B cell (primary cell): ENCODE measurements at regions not wholly inside any gene's neighbourhood (a gene's known extent, or its start where the extent isn't known, plus 50 kb on each side); places are given as distances from the start of the nearest gene placed in this dataset.

Source experiments
- ATAC-seq: fragments of 200-7000 bp; cut with Tn5 transposase; one replicate; pipeline ENCODE4 v1.10.0; 2021; ENCODE audit warnings: low read depth, mild to moderate bottlenecking, moderate number of reproducible peaks, moderate library complexity
- CTCF ChIA-PET: fragments of 350-600 bp; sonication (Branson Sonifier 250); formaldehyde crosslinking; loops from one replicate; lab custom pipeline; 2021; ENCODE audit warnings: antibody characterized with exemption, inconsistent platforms; lab: Charles Lee
- POLR2A ChIA-PET: fragments of 350-600 bp; sonication (Branson Sonifier 250); formaldehyde crosslinking; loops from one replicate; lab custom pipeline; 2021; ENCODE audit warnings: antibody characterized with exemption; lab: Charles Lee
- DNase-seq: peaks from one replicate; pipeline ENCODE4 v3.0.0; 2013
- H2AFZ ChIP-seq: 2 replicates; pipeline ENCODE4 v1.6.1; 2012; ENCODE audit warnings: mild to moderate bottlenecking, low read depth, low read length; ENCODE audit not compliant: insufficient read depth, poor library complexity, severe bottlenecking
- H3K27ac ChIP-seq, 2 donors: 1 replicate in 1 of 2; 2 replicates in 1 of 2; pipeline ENCODE4 v1.5.1; 2012 to 2013; ENCODE audit warnings: low read length in 2 of 2, mild to moderate bottlenecking in 2 of 2, moderate library complexity in 1 of 2
- H3K27me3 ChIP-seq, 4 experiments: fragments of 200-600 bp in 1 of 4; sonication (generic) in 1 of 4; replicated peaks in 1 of 4; 1 replicate in 2 of 4; 2 replicates in 2 of 4; pipeline versions ENCODE4 v1.6.1 to v1.7.0; 2013 to 2016; ENCODE audit warnings: low read length in 3 of 4, mild to moderate bottlenecking in 2 of 4, mixed read lengths in 1 of 4, moderate library complexity in 1 of 4; ENCODE audit not compliant: insufficient read depth in 4 of 4, control insufficient read depth in 3 of 4; ENCODE audit errors: control extremely low read depth in 1 of 4
- H3K36me3 ChIP-seq, 2 experiments: replicated peaks in 1 of 2; 1 replicate in 1 of 2; 2 replicates in 1 of 2; pipeline versions ENCODE4 v1.6.1 to v1.7.1; 2013; ENCODE audit warnings: low read length in 1 of 2; ENCODE audit not compliant: insufficient read depth in 2 of 2, control insufficient read depth in 1 of 2; ENCODE audit errors: control extremely low read depth in 1 of 2, extremely low read depth in 1 of 2
- H3K4me1 ChIP-seq, 2 donors: fragments of 200-600 bp in 1 of 2; sonication (generic) in 1 of 2; 1 replicate in 1 of 2; 2 replicates in 1 of 2; pipeline versions ENCODE4 v1.5.1 to v1.6.1; 2013 to 2017; ENCODE audit warnings: low read length in 2 of 2; ENCODE audit not compliant: control insufficient read depth in 2 of 2, insufficient read depth in 2 of 2
- H3K4me2 ChIP-seq: replicated peaks from 2 replicates; pipeline ENCODE3; 2012; ENCODE audit warnings: mild to moderate bottlenecking, low read depth, low read length; ENCODE audit not compliant: poor library complexity, severe bottlenecking
- H3K4me3 ChIP-seq, 5 experiments: fragments of 200-600 bp in 1 of 5; sonication (generic) in 1 of 5; 1 replicate in 3 of 5; 2 replicates in 2 of 5; pipeline versions ENCODE4 v1.5.1 to v1.7.0; 2011 to 2016; ENCODE audit warnings: low read length in 4 of 5, mild to moderate bottlenecking in 4 of 5, low read depth in 2 of 5, control low read depth in 1 of 5, moderate library complexity in 1 of 5; ENCODE audit not compliant: insufficient read depth in 1 of 5; ENCODE audit errors: control extremely low read depth in 1 of 5, extremely low read depth in 1 of 5
- H3K79me2 ChIP-seq: fragments of 200-600 bp; sonication (generic); one replicate; pipeline ENCODE4 v1.6.0; 2016; ENCODE audit warnings: low read length; ENCODE audit not compliant: control insufficient read depth, insufficient read depth
- H3K9ac ChIP-seq: fragments of 200-600 bp; sonication (generic); 2 replicates; pipeline ENCODE4 v1.6.1; 2017; ENCODE audit warnings: mild to moderate bottlenecking, low read length, moderate library complexity
- H3K9me3 ChIP-seq, 3 donors: one replicate each; pipeline versions ENCODE4 v1.6.1 to v1.7.1; 2013; ENCODE audit warnings: low read length in 2 of 3; ENCODE audit not compliant: control insufficient read depth in 2 of 3, insufficient read depth in 1 of 3; ENCODE audit errors: control extremely low read depth in 1 of 3
- H4K20me1 ChIP-seq: 2 replicates; pipeline ENCODE4 v1.6.0; 2012; ENCODE audit warnings: mild to moderate bottlenecking, low read length; ENCODE audit not compliant: insufficient read depth, control insufficient read depth, poor library complexity, severe bottlenecking
- H3K27ac Mint-ChIP-seq: one replicate; pipeline ENCODE4 v1.8.0; 2021; ENCODE audit warnings: mixed read lengths
- H3K27me3 Mint-ChIP-seq: one replicate; pipeline ENCODE4 v1.8.0; 2021; ENCODE audit warnings: mixed read lengths
- H3K4me1 Mint-ChIP-seq: one replicate; pipeline ENCODE4 v1.8.0; 2021; ENCODE audit warnings: mixed read lengths
- H3K4me3 Mint-ChIP-seq: one replicate; pipeline ENCODE4 v1.8.0; 2021; ENCODE audit warnings: mixed read lengths
- H3K9me3 Mint-ChIP-seq: one replicate; pipeline ENCODE4 v1.8.0; 2022; ENCODE audit warnings: mixed read lengths; ENCODE audit not compliant: insufficient read depth
- EZH2 ChIP-seq: IDR thresholded peaks from 2 replicates; pipeline ENCODE4 v1.6.1; 2012; ENCODE audit warnings: borderline replicate concordance, low read depth, mild to moderate bottlenecking, moderate library complexity, low read length; ENCODE audit not compliant: insufficient read depth, poor library complexity, severe bottlenecking
- WGBS: methylation state at CpG from one replicate; pipeline ENCODE4 v1.1.5; 2013; ENCODE audit warnings: missing lambda C conversion rate; ENCODE audit not compliant: insufficient coverage; 5-methylcytosine and 5-hydroxymethylcytosine counted together
- intact Hi-C: fragments of 100-400 bp; cut with micrococcal nuclease; formaldehyde crosslinking; loops from one replicate; pipeline ENCODE4 v1.10.0; 2022
- TF ChIP-seq, protein P1 (sequence below): fragments of 200-600 bp; IDR thresholded peaks from one replicate; pipeline ENCODE4 v1.8.0; 2022; ENCODE audit warnings: antibody characterized with exemption, mild to moderate bottlenecking

DNA sequence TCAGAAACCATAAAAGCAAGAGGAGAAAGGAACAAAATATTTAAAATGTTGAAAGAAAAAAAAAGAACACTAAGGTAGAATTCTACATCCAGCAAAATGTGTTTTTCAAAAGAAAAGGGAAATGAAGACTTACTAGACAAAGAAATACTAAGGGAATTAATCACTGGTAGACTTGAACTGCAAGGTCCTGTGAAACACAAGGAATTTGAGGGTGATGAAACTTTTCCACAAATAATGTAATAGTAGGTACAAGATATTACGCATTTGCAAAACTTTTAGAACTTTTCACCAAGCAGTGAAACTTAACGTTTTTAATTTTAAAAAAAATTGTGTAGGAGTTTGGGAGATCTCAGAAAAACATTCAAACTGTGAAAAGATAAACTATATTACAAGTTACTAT lies 180.3 kb upstream of the MAGEB16 start:
- TF ChIP-seq EZH2, result no peak
- TF ChIP-seq, protein P1, sequence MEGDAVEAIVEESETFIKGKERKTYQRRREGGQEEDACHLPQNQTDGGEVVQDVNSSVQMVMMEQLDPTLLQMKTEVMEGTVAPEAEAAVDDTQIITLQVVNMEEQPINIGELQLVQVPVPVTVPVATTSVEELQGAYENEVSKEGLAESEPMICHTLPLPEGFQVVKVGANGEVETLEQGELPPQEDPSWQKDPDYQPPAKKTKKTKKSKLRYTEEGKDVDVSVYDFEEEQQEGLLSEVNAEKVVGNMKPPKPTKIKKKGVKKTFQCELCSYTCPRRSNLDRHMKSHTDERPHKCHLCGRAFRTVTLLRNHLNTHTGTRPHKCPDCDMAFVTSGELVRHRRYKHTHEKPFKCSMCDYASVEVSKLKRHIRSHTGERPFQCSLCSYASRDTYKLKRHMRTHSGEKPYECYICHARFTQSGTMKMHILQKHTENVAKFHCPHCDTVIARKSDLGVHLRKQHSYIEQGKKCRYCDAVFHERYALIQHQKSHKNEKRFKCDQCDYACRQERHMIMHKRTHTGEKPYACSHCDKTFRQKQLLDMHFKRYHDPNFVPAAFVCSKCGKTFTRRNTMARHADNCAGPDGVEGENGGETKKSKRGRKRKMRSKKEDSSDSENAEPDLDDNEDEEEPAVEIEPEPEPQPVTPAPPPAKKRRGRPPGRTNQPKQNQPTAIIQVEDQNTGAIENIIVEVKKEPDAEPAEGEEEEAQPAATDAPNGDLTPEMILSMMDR, result no peak
- H3K9me3 Mint-ChIP-seq, result no peaks in the 10 kb centered on the region

GRCh38 chrX:35622040-35622439 lies 176.1 kb upstream of the MAGEB16 start:
- ATAC-seq, result no peak
- H2AFZ ChIP-seq, result no peak overlapping the region
- intact Hi-C loops, result no loop called here

More for the DNA sequence above, 180.3 kb upstream of the MAGEB16 start:
- no peaks in the 10 kb centered on the region for H3K27me3 ChIP-seq
- H3K27me3 Mint-ChIP-seq, result no peaks in the 10 kb centered on the region
- intact Hi-C loops, result no loop called here
- H4K20me1 ChIP-seq, result no peaks in the 10 kb centered on the region
- no peaks in the 10 kb centered on the region for H3K36me3 ChIP-seq
- H3K4me2 ChIP-seq, result no peak overlapping the region
- H3K9me3 ChIP-seq, result no peaks in the 10 kb centered on the region
- POLR2A ChIA-PET, result no interaction called here
- H2AFZ ChIP-seq, result no peak overlapping the region
- ATAC-seq, result no peak
- H3K4me1 ChIP-seq, result no peaks in the 10 kb centered on the region
- no peak overlapping the region for H3K27ac Mint-ChIP-seq
- WGBS, result no CpG with 5 or more reads among the region's 2 CpGs
- no peaks in the 10 kb centered on the region for H3K79me2 ChIP-seq
- H3K4me1 Mint-ChIP-seq, result no peaks in the 10 kb centered on the region
- CTCF ChIA-PET, result no interaction called here
- DNase-seq, result no peak
- H3K9ac ChIP-seq, result no peak overlapping the region
- H3K4me3 Mint-ChIP-seq, result no peak overlapping the region
- H3K27ac ChIP-seq, result no peak overlapping the region
- H3K4me3 ChIP-seq, result no peak overlapping the region

More at GRCh38 chrX:35622040-35622439, 176.1 kb upstream of the MAGEB16 start:
- Histone ChIP-seq H3K9me3 (peaks cover 0 to 9% (median 0%) of the 10 kb centered on the region in 3 donors), H3K79me2 (no peaks in the 10 kb centered on the region), H3K36me3 (no peaks in the 10 kb centered on the region), H3K9ac (no peak overlapping the region), H3K4me3 (no peak overlapping the region), H3K27ac (no peak overlapping the region), H3K4me2 (no peak overlapping the region), H4K20me1 (no peaks in the 10 kb centered on the region), H3K4me1 (no peaks in the 10 kb centered on the region), H3K27me3 (no peaks in the 10 kb centered on the region)
- no CpG with 5 or more reads among the region's 2 CpGs for WGBS
- H3K4me1 Mint-ChIP-seq, result no peaks in the 10 kb centered on the region
- CTCF ChIA-PET, result no interaction called here
- DNase-seq, result no peak
- no peak overlapping the region for H3K27ac Mint-ChIP-seq
- no peak for TF ChIP-seq EZH2
- TF ChIP-seq, protein P1, result no peak
- H3K4me3 Mint-ChIP-seq, result no peak overlapping the region
- H3K27me3 Mint-ChIP-seq, result no peaks in the 10 kb centered on the region
- H3K9me3 Mint-ChIP-seq, result peaks cover 6% of the 10 kb centered on the region
- POLR2A ChIA-PET, result no interaction called here
